ENCODE measurements at regions not wholly inside any gene's neighbourhood (a gene's known extent, or its start where the extent isn't known, plus 50 kb on each side); places are given as distances from the start of the nearest gene placed in this dataset.

- TF ChIP-seq, protein P1, sequence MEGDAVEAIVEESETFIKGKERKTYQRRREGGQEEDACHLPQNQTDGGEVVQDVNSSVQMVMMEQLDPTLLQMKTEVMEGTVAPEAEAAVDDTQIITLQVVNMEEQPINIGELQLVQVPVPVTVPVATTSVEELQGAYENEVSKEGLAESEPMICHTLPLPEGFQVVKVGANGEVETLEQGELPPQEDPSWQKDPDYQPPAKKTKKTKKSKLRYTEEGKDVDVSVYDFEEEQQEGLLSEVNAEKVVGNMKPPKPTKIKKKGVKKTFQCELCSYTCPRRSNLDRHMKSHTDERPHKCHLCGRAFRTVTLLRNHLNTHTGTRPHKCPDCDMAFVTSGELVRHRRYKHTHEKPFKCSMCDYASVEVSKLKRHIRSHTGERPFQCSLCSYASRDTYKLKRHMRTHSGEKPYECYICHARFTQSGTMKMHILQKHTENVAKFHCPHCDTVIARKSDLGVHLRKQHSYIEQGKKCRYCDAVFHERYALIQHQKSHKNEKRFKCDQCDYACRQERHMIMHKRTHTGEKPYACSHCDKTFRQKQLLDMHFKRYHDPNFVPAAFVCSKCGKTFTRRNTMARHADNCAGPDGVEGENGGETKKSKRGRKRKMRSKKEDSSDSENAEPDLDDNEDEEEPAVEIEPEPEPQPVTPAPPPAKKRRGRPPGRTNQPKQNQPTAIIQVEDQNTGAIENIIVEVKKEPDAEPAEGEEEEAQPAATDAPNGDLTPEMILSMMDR (IDR thresholded peaks at IDR 0.05; ENCODE audit: unreplicated experiment): no peak
- no peak for DNase-seq (ENCODE audit: low spot score in 2 of 2, unreplicated experiment in 2 of 2)
- Mint-ChIP-seq H3K27me3 (ENCODE audit: low read depth) (no peaks in the 10 kb centered on the region), H3K4me3 (no peak overlapping the region), H3K36me3 (peaks cover 6% of the 10 kb centered on the region), H3K4me1 (peaks cover 2% of the 10 kb centered on the region), H3K27ac (no peak overlapping the region), H3K9me3 (peaks cover 15% of the 10 kb centered on the region)
Observed at GRCh38 chr2:58740426-58740825, 499.3 kb upstream of the FANCL start.

DNA sequence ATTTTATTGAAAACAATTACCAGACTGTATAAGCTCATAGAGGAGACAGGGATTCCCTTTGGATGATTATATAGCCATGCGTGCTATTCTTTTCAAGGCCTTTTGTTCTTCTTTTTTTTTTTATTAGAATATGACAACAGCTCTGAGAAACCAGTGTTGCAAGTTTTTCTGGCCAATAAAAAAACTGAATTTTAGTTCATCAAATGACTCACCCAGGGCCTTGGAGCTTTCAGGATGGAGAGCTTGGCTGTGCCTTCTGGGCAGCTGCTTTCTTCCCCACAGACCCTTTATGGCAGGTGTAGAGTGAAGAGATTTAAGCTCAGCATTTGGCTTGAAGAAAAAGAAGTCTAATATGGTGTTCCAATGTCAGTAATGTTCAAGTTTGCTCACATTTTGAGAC, 497.9 kb upstream of the FANCL start:
- H3K36me3 Mint-ChIP-seq: peaks cover 2% of the 10 kb centered on the region
- TF ChIP-seq, protein P1 (IDR thresholded peaks at IDR 0.05; ENCODE audit: unreplicated experiment): no peak
- H3K27me3 Mint-ChIP-seq (ENCODE audit: low read depth): no peaks in the 10 kb centered on the region
- no peak overlapping the region for H3K4me3 Mint-ChIP-seq
- peaks cover 4% of the 10 kb centered on the region for H3K9me3 Mint-ChIP-seq
- peaks cover 2% of the 10 kb centered on the region for H3K4me1 Mint-ChIP-seq
- no peak overlapping the region for H3K27ac Mint-ChIP-seq
- no peak for DNase-seq (ENCODE audit: low spot score in 2 of 2, unreplicated experiment in 2 of 2)

DNA sequence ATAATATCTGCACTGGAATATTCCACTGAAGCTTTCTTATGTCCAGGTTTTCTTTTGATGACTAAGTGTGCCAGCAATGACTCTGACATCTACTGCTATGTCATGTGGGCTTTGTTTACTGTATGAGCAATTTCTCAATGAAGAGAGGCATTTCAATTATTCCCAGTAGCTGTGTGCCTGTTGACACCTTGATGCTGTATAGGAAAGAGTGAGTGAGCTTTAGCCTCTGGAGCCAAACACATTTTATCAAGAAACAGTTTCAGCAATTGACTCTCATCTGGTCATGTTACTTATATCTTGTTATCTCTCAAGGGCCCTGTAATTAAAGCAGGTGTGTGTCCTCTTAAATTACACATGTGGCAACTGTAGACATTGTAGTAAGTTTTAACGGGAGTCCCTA, 493.2 kb upstream of the FANCL start:
- no peaks in the 10 kb centered on the region for H3K27me3 Mint-ChIP-seq (ENCODE audit: low read depth)
- peaks cover 2% of the 10 kb centered on the region for H3K36me3 Mint-ChIP-seq
- DNase-seq (ENCODE audit: low spot score in 2 of 2, unreplicated experiment in 2 of 2): no peak
- TF ChIP-seq, protein P1 (IDR thresholded peaks at IDR 0.05; ENCODE audit: unreplicated experiment): no peak
- no peak overlapping the region for H3K4me3 Mint-ChIP-seq
- H3K27ac Mint-ChIP-seq: no peak overlapping the region
- H3K4me1 Mint-ChIP-seq: peaks cover 14% of the 10 kb centered on the region
- H3K9me3 Mint-ChIP-seq: no peaks in the 10 kb centered on the region

DNA sequence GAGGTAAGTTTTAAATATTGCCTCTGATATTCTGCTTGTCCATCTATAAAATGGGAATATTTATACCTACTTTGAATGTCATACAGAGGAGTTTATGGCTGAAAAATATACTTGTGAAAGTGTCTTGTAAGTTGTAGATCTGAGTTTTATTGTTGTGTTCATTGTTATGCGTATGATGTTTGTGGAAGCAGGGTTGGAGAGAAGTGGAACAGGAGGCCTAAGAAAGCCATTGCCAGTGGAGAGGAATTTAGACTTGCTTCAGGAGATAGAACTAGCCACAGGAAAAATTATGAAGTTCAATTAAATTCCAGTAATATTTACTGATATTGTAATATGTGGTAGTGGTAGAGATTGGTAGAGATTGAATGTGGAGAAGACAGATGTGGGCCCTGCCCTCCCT, 491.9 kb upstream of the FANCL start:
- Mint-ChIP-seq H3K36me3 (no peaks in the 10 kb centered on the region), H3K27me3 (ENCODE audit: low read depth) (no peaks in the 10 kb centered on the region), H3K4me1 (peaks cover 12% of the 10 kb centered on the region), H3K4me3 (no peak overlapping the region), H3K9me3 (no peaks in the 10 kb centered on the region), H3K27ac (no peak overlapping the region)
- DNase-seq (ENCODE audit: low spot score in 2 of 2, unreplicated experiment in 2 of 2): no peak
- TF ChIP-seq, protein P1 (IDR thresholded peaks at IDR 0.05; ENCODE audit: unreplicated experiment): no peak

DNA sequence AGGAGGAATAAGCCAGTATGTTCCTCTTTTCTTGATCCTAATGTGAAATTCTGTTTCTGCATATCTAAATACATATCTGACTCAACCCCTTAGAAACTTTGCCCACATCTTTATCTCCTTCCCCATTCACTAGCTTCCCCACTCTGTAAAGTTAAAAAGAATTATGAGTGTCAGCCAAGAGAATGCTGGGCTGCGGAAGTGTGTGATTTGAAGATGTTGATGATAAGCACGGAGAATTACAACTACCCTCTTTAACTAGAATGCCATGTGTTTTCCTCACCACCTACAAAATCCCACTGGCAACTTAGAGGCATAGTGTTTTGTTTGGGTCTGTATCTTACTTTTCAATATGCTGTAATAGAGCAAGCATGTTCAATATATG, 490.4 kb upstream of the FANCL start:
- H3K27ac Mint-ChIP-seq: no peak overlapping the region
- H3K4me1 Mint-ChIP-seq: peaks cover 12% of the 10 kb centered on the region
- no peak for DNase-seq (ENCODE audit: low spot score in 2 of 2, unreplicated experiment in 2 of 2)
- TF ChIP-seq, protein P1 (IDR thresholded peaks at IDR 0.05; ENCODE audit: unreplicated experiment): no peak
- no peaks in the 10 kb centered on the region for H3K36me3 Mint-ChIP-seq
- no peaks in the 10 kb centered on the region for H3K9me3 Mint-ChIP-seq
- no peaks in the 10 kb centered on the region for H3K27me3 Mint-ChIP-seq (ENCODE audit: low read depth)
- no peak overlapping the region for H3K4me3 Mint-ChIP-seq

Data from mesothelial cell of epicardium (in vitro differentiated cells).